Progenitor cell of endocrine pancreas (in vitro differentiated cells): ENCODE measurements at regions not wholly inside any gene's neighbourhood (a gene's known extent, or its start where the extent isn't known, plus 50 kb on each side); places are given as distances from the start of the nearest gene placed in this dataset.

ENCODE experiments used
- DNase-seq: peaks from one replicate; pipeline ENCODE4 v3.0.0; 2021; ENCODE audit warnings: low spot score; ENCODE audit not compliant: unreplicated experiment
- H3K27ac Mint-ChIP-seq: 2 replicates; pipeline ENCODE4 v1.8.0; 2021; ENCODE audit warnings: mild to moderate bottlenecking, moderate library complexity, mixed read lengths
- H3K27me3 Mint-ChIP-seq: 2 replicates; pipeline ENCODE4 v1.8.0; 2021; ENCODE audit warnings: mixed read lengths
- H3K36me3 Mint-ChIP-seq: 2 replicates; pipeline ENCODE4 v1.8.0; 2022; ENCODE audit warnings: mixed read lengths; ENCODE audit not compliant: insufficient read depth
- H3K4me1 Mint-ChIP-seq: 2 replicates; pipeline ENCODE4 v1.8.0; 2021; ENCODE audit warnings: low read depth, mixed read lengths
- H3K4me3 Mint-ChIP-seq: 2 replicates; pipeline ENCODE4 v1.8.0; 2021; ENCODE audit warnings: low read depth, mild to moderate bottlenecking, moderate library complexity, mixed read lengths
- H3K9me3 Mint-ChIP-seq: 2 replicates; pipeline ENCODE4 v1.8.0; 2021; ENCODE audit warnings: low read depth, mixed read lengths
- TF ChIP-seq, protein P1 (sequence below): fragments of 200-600 bp; sonication (generic); IDR thresholded peaks from one replicate; pipeline ENCODE4 v1.5.0; 2021; ENCODE audit warnings: antibody characterized with exemption, mild to moderate bottlenecking; ENCODE audit not compliant: unreplicated experiment

DNA sequence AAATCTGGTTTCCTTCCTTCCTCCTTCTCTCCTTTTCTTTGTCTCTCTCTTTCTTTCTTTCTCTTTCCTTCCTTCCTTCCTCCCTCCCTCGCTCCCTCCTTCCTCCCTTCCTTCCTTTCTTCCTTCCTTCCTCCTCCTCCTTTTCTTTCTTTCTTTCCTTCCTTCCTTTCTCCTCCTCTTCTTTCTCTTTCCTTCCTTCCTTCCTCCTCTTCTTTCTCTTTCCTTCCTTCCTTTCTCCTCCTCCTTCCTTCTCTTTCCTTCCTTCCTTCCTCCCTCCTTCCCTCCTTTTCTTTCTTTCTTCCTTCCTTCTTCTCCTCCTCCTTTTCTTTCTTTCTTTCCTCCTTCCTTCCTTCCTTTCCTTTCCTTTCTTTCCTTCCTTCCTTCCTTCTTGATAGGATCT lies 61.2 kb downstream of the VIP start:
- no peak for DNase-seq
- Mint-ChIP-seq H3K36me3 (no peaks in the 10 kb centered on the region), H3K27ac (no peak overlapping the region), H3K4me3 (no peak overlapping the region), H3K9me3 (no peaks in the 10 kb centered on the region), H3K27me3 (peaks cover 10% of the 10 kb centered on the region), H3K4me1 (no peaks in the 10 kb centered on the region)
- TF ChIP-seq, protein P1, sequence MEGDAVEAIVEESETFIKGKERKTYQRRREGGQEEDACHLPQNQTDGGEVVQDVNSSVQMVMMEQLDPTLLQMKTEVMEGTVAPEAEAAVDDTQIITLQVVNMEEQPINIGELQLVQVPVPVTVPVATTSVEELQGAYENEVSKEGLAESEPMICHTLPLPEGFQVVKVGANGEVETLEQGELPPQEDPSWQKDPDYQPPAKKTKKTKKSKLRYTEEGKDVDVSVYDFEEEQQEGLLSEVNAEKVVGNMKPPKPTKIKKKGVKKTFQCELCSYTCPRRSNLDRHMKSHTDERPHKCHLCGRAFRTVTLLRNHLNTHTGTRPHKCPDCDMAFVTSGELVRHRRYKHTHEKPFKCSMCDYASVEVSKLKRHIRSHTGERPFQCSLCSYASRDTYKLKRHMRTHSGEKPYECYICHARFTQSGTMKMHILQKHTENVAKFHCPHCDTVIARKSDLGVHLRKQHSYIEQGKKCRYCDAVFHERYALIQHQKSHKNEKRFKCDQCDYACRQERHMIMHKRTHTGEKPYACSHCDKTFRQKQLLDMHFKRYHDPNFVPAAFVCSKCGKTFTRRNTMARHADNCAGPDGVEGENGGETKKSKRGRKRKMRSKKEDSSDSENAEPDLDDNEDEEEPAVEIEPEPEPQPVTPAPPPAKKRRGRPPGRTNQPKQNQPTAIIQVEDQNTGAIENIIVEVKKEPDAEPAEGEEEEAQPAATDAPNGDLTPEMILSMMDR = no peak

DNA sequence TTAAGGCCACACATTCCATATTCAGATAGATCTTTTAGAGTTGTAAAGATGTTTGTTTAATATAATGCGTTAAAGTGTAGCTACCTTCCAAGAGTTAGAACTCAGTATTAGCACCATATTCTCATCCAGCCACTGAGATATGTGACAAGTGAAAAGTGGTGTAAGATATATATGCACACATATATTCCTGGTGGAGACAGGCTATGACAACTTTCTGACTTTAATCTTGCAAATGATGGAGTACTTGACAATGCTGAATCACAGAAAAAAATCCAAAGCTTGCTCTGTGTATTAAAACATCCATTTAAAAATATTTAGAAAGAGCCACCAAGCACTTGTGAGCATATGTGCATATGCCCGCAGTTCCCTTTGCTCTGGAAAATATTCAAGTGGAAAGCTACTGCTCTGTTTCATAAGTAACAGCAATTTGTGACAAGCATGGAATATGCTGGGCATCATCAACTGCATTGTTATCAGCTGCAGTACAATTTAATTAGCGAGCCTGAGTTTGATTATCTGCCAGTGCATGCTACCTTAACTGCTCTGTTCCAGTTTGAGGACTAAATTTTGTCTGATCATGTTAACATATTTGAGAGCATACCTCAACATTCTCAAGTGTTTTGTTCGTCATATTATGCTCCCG lies 64.8 kb downstream of the VIP start:
- TF ChIP-seq, protein P1 = no peak
- no peaks in the 10 kb centered on the region for H3K36me3 Mint-ChIP-seq
- H3K4me1 Mint-ChIP-seq = no peaks in the 10 kb centered on the region
- no peak for DNase-seq
- H3K27ac Mint-ChIP-seq = no peak overlapping the region
- H3K9me3 Mint-ChIP-seq = no peaks in the 10 kb centered on the region
- H3K4me3 Mint-ChIP-seq = no peak overlapping the region
- H3K27me3 Mint-ChIP-seq = peaks cover 10% of the 10 kb centered on the region

DNA sequence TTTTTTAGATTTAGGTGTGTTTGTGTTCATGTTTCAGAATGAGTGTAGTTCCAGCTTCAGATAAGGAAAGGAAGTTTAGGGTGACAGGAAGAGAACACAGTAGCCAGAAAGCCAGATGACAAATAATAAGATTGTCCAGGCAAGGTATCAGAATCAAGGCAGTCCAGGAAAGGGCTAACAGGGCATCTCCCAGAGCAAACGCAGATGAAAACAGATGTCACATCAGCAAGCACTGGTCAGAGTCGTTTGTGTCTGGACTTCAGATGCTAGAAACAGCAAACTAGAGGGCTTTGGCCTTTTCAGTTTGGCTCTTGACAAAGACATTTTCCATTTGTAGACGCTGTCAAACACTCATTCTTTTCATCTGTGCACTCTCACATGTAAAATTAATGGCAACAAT lies 65.5 kb downstream of the VIP start:
- Mint-ChIP-seq H3K4me3 (no peak overlapping the region), H3K36me3 (no peaks in the 10 kb centered on the region), H3K27me3 (peaks cover 5% of the 10 kb centered on the region), H3K4me1 (no peaks in the 10 kb centered on the region), H3K9me3 (no peaks in the 10 kb centered on the region), H3K27ac (no peak overlapping the region)
- no peak for DNase-seq
- TF ChIP-seq, protein P1 = no peak

DNA sequence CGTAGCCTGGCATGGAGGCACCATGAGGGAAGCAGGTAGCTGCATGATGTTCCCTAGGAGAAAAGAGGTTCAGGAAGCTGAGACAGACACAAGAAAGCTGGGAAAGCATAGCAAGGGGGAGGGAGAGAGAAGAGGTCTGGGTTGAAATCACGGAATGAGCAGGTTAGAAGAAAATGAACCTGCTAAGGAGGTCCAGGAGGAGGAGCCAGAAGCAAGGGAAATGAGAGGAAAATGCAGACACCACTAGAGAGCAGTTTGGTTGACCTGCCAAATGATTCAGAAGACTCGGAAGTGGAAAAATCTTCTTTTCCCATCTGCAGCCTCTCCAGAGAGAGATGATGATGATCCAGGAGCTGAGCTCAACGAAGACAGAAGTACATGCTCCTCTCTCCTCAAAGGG lies 70.9 kb downstream of the VIP start:
- TF ChIP-seq, protein P1 = no peak
- no peak for DNase-seq

DNA sequence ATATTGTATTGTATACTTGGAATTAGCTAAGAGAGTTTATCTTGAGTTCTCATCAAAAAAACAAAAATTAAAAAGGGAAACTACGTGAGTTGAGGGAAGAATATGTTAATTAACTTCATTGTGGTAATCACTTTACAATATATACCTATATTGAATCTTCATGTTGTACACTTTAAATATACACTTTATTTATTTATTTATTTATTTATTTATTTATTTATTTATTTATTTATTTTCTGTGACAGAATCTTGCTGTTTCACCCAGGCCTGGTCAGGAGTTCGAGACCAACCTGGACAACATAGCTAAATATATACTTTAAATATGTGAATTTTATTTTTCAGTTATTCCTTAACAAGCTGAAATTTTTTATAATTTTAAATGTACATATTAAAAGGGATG lies 74.1 kb downstream of the VIP start:
- Mint-ChIP-seq H3K4me3 (no peak overlapping the region), H3K9me3 (no peaks in the 10 kb centered on the region), H3K27ac (no peak overlapping the region), H3K27me3 (no peaks in the 10 kb centered on the region), H3K36me3 (no peaks in the 10 kb centered on the region), H3K4me1 (no peaks in the 10 kb centered on the region)
- DNase-seq = no peak
- TF ChIP-seq, protein P1 = no peak

More for the DNA sequence above, 70.9 kb downstream of the VIP start:
- H3K27ac Mint-ChIP-seq = peak overlapping the region; percentile 45
- no peak overlapping the region for H3K4me3 Mint-ChIP-seq
- H3K27me3 Mint-ChIP-seq = no peaks in the 10 kb centered on the region
- H3K9me3 Mint-ChIP-seq = no peaks in the 10 kb centered on the region
- H3K36me3 Mint-ChIP-seq = no peaks in the 10 kb centered on the region
- H3K4me1 Mint-ChIP-seq = no peaks in the 10 kb centered on the region
